GM23248 (cell line): ENCODE measurements at regions not wholly inside any gene's neighbourhood (a gene's known extent, or its start where the extent isn't known, plus 50 kb on each side); places are given as distances from the start of the nearest gene placed in this dataset.

ENCODE experiments used
- DNase-seq: peaks from one replicate; pipeline ENCODE4 v3.0.0-alpha.2; 2015
- H2AFZ ChIP-seq: fragments of 200-600 bp; sonication (generic); 2 replicates; pipeline ENCODE4 v1.6.1; 2016; ENCODE audit warnings: antibody characterized with exemption
- H3F3A ChIP-seq: fragments of 200-600 bp; sonication (generic); 2 replicates; pipeline ENCODE4 v1.6.1; 2016; ENCODE audit warnings: mild to moderate bottlenecking, antibody characterized with exemption, mixed run types; ENCODE audit not compliant: insufficient read depth
- H3K27ac ChIP-seq: fragments of 200-600 bp; sonication (generic); 2 replicates; pipeline ENCODE4 v1.5.1; 2016; ENCODE audit warnings: mild to moderate bottlenecking
- H3K27me3 ChIP-seq: fragments of 200-600 bp; sonication (generic); replicated peaks from 2 replicates; pipeline ENCODE4 v1.6.1; 2016; ENCODE audit warnings: mild to moderate bottlenecking; ENCODE audit not compliant: insufficient read depth
- H3K36me3 ChIP-seq: fragments of 200-600 bp; sonication (generic); 2 replicates; pipeline ENCODE4 v1.6.1; 2016; ENCODE audit warnings: low read depth, mild to moderate bottlenecking
- H3K4me1 ChIP-seq: fragments of 200-600 bp; sonication (generic); 2 replicates; pipeline ENCODE4 v1.6.1; 2016; ENCODE audit warnings: mild to moderate bottlenecking; ENCODE audit not compliant: insufficient read depth
- H3K4me2 ChIP-seq: fragments of 200-600 bp; sonication (generic); one replicate; pipeline ENCODE4 v1.6.1; 2016; ENCODE audit warnings: mild to moderate bottlenecking; ENCODE audit not compliant: unreplicated experiment
- H3K4me3 ChIP-seq: fragments of 200-600 bp; sonication (generic); 2 replicates; pipeline ENCODE4 v1.5.1; 2016; ENCODE audit warnings: mild to moderate bottlenecking
- H3K79me2 ChIP-seq: fragments of 200-600 bp; sonication (generic); 2 replicates; pipeline ENCODE4 v1.6.1; 2016; ENCODE audit warnings: mild to moderate bottlenecking; ENCODE audit not compliant: insufficient read depth
- H3K9ac ChIP-seq: fragments of 200-600 bp; sonication (generic); 2 replicates; pipeline ENCODE4 v1.6.1; 2016; ENCODE audit warnings: mild to moderate bottlenecking
- H3K9me2 ChIP-seq: fragments of 200-600 bp; sonication (generic); 2 replicates; pipeline ENCODE4 v1.6.1; 2016; ENCODE audit warnings: mixed run types, mild to moderate bottlenecking, moderate library complexity; ENCODE audit not compliant: insufficient read depth
- H3K9me3 ChIP-seq: fragments of 200-600 bp; sonication (generic); one replicate; pipeline ENCODE4 v1.6.1; 2017; ENCODE audit warnings: low read depth
- H4K20me1 ChIP-seq: fragments of 200-600 bp; sonication (generic); 2 replicates; pipeline ENCODE4 v1.6.0; 2016; ENCODE audit not compliant: insufficient read depth
- EZH2 ChIP-seq: fragments of 200-600 bp; sonication (generic); IDR thresholded peaks from 2 replicates; pipeline ENCODE4 v1.6.1; 2018; ENCODE audit warnings: antibody characterized with exemption, mild to moderate bottlenecking; ENCODE audit not compliant: insufficient read depth, poor library complexity, severe bottlenecking
- EZH2phosphoT487 ChIP-seq: fragments of 200-600 bp; sonication (generic); IDR thresholded peaks from 2 replicates; pipeline ENCODE4 v1.6.1; 2018; ENCODE audit warnings: antibody characterized with exemption, moderate library complexity, mild to moderate bottlenecking, low read depth; ENCODE audit not compliant: insufficient read depth
- WGBS, 2 experiments: methylation state at CpG; one replicate each; pipeline ENCODE4 v1.1.6; 2015 to 2017; ENCODE audit warnings: low lambda C conversion rate in 2 of 2, low coverage in 1 of 2; ENCODE audit errors: missing lambda C conversion rate in 2 of 2; 5-methylcytosine and 5-hydroxymethylcytosine counted together
- in situ Hi-C: fragments of 300-500 bp; cut with MboI; formaldehyde crosslinking; loops from 2 replicates; pipeline ENCODE4 v1.15.0; 2020

DNA sequence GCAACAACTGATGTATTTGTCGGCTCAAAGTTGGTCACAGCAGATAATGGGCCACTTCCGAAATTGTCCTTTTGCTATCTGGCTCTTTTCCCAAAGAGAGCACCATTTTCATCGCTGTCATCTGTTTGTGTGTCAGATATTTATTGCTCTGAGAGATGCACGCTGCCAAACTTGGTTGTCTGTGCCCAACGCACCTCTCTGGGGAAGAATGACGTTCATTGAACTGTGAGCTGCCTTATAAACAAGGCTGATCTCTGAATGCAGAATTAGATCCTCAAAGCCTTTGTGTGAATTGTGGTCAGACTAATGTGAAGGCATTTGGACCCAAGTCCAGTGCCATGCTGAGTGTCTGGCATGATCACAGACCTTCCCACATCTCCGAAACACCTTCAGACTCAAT lies 174.7 kb upstream of the LYZL1 start:
- no peaks in the 10 kb centered on the region for H3F3A ChIP-seq
- no peaks in the 10 kb centered on the region for H4K20me1 ChIP-seq
- in situ Hi-C loops = no loop called here
- peaks cover 8% of the 10 kb centered on the region for H3K9me3 ChIP-seq
- WGBS, 2 experiments = 19 to 21% methylated on average over 7 of the region's 7 CpGs
- H3K4me3 ChIP-seq = no peak overlapping the region
- H3K9ac ChIP-seq = no peak overlapping the region
- no peaks in the 10 kb centered on the region for H3K36me3 ChIP-seq
- H2AFZ ChIP-seq = no peak overlapping the region
- DNase-seq = no peak
- TF ChIP-seq EZH2 (no peak), EZH2phosphoT487 (no peak)
- no peaks in the 10 kb centered on the region for H3K9me2 ChIP-seq
- no peaks in the 10 kb centered on the region for H3K4me1 ChIP-seq
- no peaks in the 10 kb centered on the region for H3K79me2 ChIP-seq
- H3K4me2 ChIP-seq = no peak overlapping the region
- peaks cover 14% of the 10 kb centered on the region; the same call in 1 of the 2 replicates for H3K27me3 ChIP-seq
- no peak overlapping the region for H3K27ac ChIP-seq

DNA sequence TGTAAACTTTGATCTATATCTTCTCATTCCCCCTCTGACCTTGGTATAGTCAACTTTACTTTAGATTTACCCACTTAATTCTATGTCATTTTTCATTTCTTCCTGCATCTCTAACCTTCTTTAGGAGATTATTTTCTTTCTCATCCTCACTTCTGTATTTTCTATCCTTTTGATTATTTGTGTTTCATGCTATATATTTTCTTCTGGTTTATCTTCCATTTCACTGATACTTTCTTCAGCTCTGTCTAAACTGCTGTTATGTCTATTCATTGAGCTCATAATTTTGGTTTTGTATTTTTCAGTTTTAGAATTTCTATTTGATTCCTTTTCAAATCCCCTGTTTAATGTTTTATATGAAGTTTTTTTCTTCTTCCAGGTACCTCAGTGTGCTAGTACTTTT lies 171.1 kb upstream of the LYZL1 start:
- H3K9me3 ChIP-seq = peaks cover 8% of the 10 kb centered on the region
- H3K4me3 ChIP-seq = no peak overlapping the region
- no peaks in the 10 kb centered on the region for H3K79me2 ChIP-seq
- no peaks in the 10 kb centered on the region for H3K9me2 ChIP-seq
- H3K27ac ChIP-seq = no peak overlapping the region
- H2AFZ ChIP-seq = no peak overlapping the region
- H3F3A ChIP-seq = no peaks in the 10 kb centered on the region
- TF ChIP-seq EZH2phosphoT487 (no peak), EZH2 (no peak)
- H3K9ac ChIP-seq = no peak overlapping the region
- H3K4me1 ChIP-seq = no peaks in the 10 kb centered on the region
- no peak for DNase-seq
- no peak overlapping the region for H3K4me2 ChIP-seq
- peaks cover 15% of the 10 kb centered on the region; the same call in 1 of the 2 replicates for H3K27me3 ChIP-seq
- no peaks in the 10 kb centered on the region for H4K20me1 ChIP-seq
- no peaks in the 10 kb centered on the region for H3K36me3 ChIP-seq
- in situ Hi-C loops = no loop called here

DNA sequence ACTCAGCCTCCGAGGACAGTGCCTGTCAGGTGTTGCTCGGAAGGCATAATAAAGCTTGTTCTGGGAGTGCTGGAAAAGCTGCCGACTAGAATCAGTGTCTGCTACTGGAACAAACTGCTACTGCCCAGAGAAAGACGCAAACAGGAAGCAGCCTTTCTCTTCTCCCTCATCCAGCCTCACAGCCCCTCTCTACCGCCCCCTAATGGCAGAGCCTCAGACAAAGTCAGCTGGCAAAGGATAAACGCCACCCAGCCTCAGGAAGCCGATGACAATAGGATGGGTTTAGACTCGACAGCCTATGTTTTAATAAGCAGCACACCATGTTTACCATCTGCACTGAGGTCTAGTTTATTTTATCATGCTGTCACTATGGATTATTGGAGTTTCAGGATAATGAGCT lies 169.5 kb upstream of the LYZL1 start:
- no peaks in the 10 kb centered on the region for H3F3A ChIP-seq
- no peaks in the 10 kb centered on the region for H3K36me3 ChIP-seq
- H3K4me2 ChIP-seq = no peak overlapping the region
- WGBS, 2 experiments = 35 to 43% methylated on average over 8 of the region's 8 CpGs
- H3K9ac ChIP-seq = no peak overlapping the region
- H3K9me3 ChIP-seq = peaks cover 8% of the 10 kb centered on the region
- H3K27me3 ChIP-seq = peaks cover 17% of the 10 kb centered on the region
- DNase-seq = peak; percentile 13
- H3K9me2 ChIP-seq = no peaks in the 10 kb centered on the region
- no peaks in the 10 kb centered on the region for H3K4me1 ChIP-seq
- no peak overlapping the region for H3K4me3 ChIP-seq
- no peak overlapping the region for H2AFZ ChIP-seq
- TF ChIP-seq EZH2 (no peak), EZH2phosphoT487 (no peak)
- in situ Hi-C loops = no loop called here
- H3K27ac ChIP-seq = no peak overlapping the region
- no peaks in the 10 kb centered on the region for H4K20me1 ChIP-seq
- no peaks in the 10 kb centered on the region for H3K79me2 ChIP-seq

DNA sequence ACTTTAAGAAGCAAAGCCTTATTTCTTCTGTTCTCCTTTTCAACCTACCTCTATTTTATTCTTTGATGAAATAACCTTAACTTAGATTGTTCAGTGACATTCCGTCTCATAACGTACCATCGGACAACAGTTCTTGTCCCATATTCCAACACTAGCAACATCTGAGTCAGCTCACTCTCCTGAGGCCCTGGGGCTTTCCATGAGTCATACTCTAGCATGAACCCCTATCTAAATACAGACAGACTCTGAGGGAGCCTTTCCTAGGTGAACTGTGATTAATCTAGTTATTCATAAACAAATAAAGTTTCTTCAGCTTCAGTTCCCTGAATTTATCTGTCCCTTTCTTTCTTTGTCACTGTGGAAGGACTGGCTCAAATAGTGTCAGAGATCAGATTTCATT lies 168.7 kb upstream of the LYZL1 start:
- Histone ChIP-seq H3F3A (no peaks in the 10 kb centered on the region), H3K4me3 (no peak overlapping the region), H3K4me1 (no peaks in the 10 kb centered on the region), H4K20me1 (no peaks in the 10 kb centered on the region), H3K27ac (no peak overlapping the region), H3K9me2 (no peaks in the 10 kb centered on the region), H3K9me3 (peaks cover 8% of the 10 kb centered on the region), H3K9ac (no peak overlapping the region), H3K36me3 (no peaks in the 10 kb centered on the region), H2AFZ (no peak overlapping the region), H3K79me2 (no peaks in the 10 kb centered on the region), H3K4me2 (no peak overlapping the region), H3K27me3 (peaks cover 18% of the 10 kb centered on the region)
- WGBS, 2 experiments = 61 to 66% methylated on average over 3 of the region's 3 CpGs
- TF ChIP-seq EZH2phosphoT487 (no peak), EZH2 (no peak)
- DNase-seq = peak; percentile 38
- in situ Hi-C loops = no loop called here

DNA sequence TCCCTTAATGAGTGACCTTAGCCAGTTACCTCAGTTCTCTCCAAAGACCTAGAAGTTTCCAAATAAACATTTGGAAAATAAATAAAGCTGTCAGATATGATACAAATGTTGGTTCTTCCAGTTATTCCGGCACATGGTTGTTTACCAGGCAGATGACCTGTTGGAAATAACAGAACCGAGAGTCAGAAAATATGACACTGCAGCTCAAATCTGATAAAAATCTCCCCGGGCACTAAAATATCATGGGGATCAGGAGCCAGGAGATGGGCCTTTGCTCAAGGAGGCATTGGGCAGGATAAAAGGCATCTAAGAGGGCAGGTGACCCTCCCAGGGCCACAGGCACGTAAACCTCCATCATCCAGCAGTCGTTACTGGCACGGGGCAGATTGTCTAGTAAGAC lies 164.0 kb upstream of the LYZL1 start:
- Histone ChIP-seq H3K9ac (no peak overlapping the region), H3K27ac (no peak overlapping the region), H4K20me1 (no peaks in the 10 kb centered on the region), H3K36me3 (no peaks in the 10 kb centered on the region), H2AFZ (no peak overlapping the region), H3K4me2 (no peak overlapping the region), H3F3A (no peaks in the 10 kb centered on the region), H3K4me3 (no peak overlapping the region), H3K9me3 (no peaks in the 10 kb centered on the region), H3K4me1 (no peaks in the 10 kb centered on the region), H3K27me3 (peaks cover 49% of the 10 kb centered on the region), H3K79me2 (no peaks in the 10 kb centered on the region), H3K9me2 (no peaks in the 10 kb centered on the region)
- in situ Hi-C loops = no loop called here
- DNase-seq = no peak
- 52 to 55% methylated on average over 6 of the region's 6 CpGs for WGBS, 2 experiments
- TF ChIP-seq EZH2phosphoT487 (no peak), EZH2 (no peak)
